GF-D8 (cell line): ENCODE measurements at regions not wholly inside any gene's neighbourhood (a gene's known extent, or its start where the extent isn't known, plus 50 kb on each side); places are given as distances from the start of the nearest gene placed in this dataset.
"Not testable (repeated sequence)": the region's sequence is repeated elsewhere in the genome, so short reads cannot be mapped to it uniquely, and the experiment has no call there.

Source experiments
- DNase-seq: peaks from one replicate; lab custom pipeline; 2025; lab: John Stamatoyannopoulos, UW

- DNase-seq, result no peak
Measured at GRCh38 chr6:26175033-26175427, 87.8 kb downstream of the HFE start.

GRCh38 chr6:26175428-26176181, 88.4 kb downstream of the HFE start:
- peak; percentile 50 for DNase-seq

GRCh38 chr6:26179675-26180074, 92.4 kb downstream of the HFE start:
- DNase-seq, result no peak

- DNase-seq, result no peak
Measured at GRCh38 chr6:26180346-26180745, 93.1 kb downstream of the HFE start.

GRCh38 chr6:26183237-26183580, 96.0 kb downstream of the HFE start:
- DNase-seq, result no peak

- peak; percentile 84 for DNase-seq
Measured at GRCh38 chr6:26183581-26184366, 96.5 kb downstream of the HFE start.

GRCh38 chr6:26184367-26184891, 97.2 kb downstream of the HFE start:
- no peak for DNase-seq

- no peak for DNase-seq
Measured at GRCh38 chr6:26185004-26185403, 97.8 kb downstream of the HFE start.

GRCh38 chr6:26185802-26186201, 98.6 kb downstream of the HFE start:
- no peak for DNase-seq

GRCh38 chr6:26186652-26187051, 99.4 kb downstream of the HFE start:
- no peak for DNase-seq

- DNase-seq, result no peak
Measured at GRCh38 chr6:26187292-26187691, 100.1 kb downstream of the HFE start.

GRCh38 chr6:26187981-26188635, 100.9 kb downstream of the HFE start:
- peak; percentile 65 for DNase-seq

GRCh38 chr6:26191512-26191911, 104.3 kb downstream of the HFE start:
- not testable (repeated sequence) for DNase-seq

- no peak for DNase-seq
Measured at GRCh38 chr6:26193467-26194328, 106.5 kb downstream of the HFE start.

GRCh38 chr6:26194329-26194701, 107.1 kb downstream of the HFE start:
- no peak for DNase-seq

- no peak for DNase-seq
Measured at GRCh38 chr6:26194816-26195375, 107.7 kb downstream of the HFE start.

GRCh38 chr6:26195376-26195923, 108.2 kb downstream of the HFE start:
- DNase-seq, result peak; percentile 74

- no peak for DNase-seq
Measured at GRCh38 chr6:26195924-26196845, 109.0 kb downstream of the HFE start.

- peak; percentile 83 for DNase-seq
Measured at GRCh38 chr6:26196846-26197635, 109.8 kb downstream of the HFE start.
